Forelimb muscle (tissue), 1 donor: ENCODE measurements at regions not wholly inside any gene's neighbourhood (a gene's known extent, or its start where the extent isn't known, plus 50 kb on each side); places are given as distances from the start of the nearest gene placed in this dataset.

Experiments
- DNase-seq: peaks from one replicate; pipeline ENCODE4 v3.0.0-alpha.2; 2013; ENCODE audit warnings: low read depth

DNA sequence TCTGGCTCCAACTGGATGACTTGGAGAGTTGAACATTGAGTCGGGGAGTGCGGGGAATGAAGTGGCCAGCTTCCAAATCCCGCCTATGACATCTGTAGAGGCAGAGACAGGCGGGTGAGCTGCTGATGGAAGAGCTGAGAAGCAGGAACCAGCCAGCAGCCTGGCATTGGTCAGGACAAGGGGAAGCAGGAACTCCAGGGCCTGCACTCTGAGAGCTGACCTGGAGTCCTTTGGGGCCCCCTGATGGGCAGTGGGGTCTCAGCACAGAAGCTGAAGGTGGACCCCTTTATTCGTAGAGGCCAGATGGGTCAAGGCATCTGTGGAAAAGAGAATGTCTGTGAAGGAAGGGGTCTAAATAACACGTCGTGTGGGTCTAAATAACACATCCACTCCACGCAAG, 57.0 kb downstream of the SEC61G start:
- no peak for DNase-seq

DNA sequence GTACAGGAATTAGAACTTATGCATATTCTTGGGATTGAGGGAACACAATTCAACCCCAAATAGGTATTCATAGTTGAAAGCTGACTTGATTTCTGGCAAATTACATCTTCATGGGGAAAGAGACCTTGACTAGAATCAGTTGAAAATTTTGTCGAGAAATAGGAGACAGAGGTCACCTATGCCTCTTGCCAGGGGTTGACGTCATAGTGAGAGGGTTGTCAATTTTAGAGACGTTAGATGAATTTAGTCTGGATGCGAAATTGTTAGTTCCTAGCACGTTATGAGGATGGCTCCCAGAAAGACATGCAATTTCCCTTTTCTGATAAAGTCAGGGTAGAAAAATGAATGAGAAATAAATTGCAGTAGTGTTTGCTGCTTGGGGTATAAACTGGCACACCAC, 59.3 kb downstream of the SEC61G start:
- no peak for DNase-seq

DNA sequence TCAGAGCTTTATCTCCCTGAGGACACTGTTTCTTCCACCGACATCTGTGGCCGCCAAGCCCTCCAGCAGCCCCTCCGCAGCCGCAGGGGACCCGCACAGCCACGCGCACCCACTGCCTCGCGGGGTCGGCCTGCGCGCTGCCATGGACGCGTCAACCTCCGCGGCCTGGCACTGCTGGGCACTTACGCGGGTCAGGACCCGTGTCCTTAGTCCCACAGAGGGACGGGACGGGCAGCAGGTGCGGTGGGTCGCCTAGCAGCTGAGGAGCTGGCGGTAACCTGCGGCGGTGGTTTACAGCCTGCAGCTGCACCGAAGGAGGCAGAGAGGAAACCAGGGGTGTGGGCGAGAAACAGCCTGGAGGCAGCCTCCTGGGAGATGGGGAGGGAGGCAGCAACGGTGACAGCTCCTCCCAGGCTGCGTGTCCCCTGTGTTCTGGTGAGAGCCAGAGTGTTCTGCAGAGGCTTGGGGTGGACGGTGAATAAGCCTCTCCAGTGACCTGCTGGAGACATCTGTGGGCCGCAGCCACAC, 61.3 kb downstream of the SEC61G start:
- DNase-seq: no peak

DNA sequence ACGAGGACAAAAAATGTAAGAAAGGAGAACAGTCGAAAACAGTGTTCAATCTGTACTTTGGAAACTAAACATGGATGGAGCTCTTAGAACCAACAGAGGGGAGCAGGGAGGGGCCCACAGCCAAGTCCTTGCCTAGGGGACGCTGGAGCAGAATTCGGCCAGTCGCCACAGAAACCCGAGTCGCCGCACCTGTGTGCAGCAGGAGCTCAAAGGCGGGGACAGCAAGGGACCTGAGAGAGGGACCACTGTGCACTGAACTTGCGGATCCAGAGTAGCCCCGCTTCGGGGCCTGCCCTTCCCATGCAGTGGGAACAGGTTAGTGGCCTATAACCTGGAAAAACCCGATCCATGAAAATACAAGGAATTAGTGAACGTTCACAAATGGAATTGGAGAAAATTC, 68.1 kb downstream of the SEC61G start:
- no peak for DNase-seq

DNA sequence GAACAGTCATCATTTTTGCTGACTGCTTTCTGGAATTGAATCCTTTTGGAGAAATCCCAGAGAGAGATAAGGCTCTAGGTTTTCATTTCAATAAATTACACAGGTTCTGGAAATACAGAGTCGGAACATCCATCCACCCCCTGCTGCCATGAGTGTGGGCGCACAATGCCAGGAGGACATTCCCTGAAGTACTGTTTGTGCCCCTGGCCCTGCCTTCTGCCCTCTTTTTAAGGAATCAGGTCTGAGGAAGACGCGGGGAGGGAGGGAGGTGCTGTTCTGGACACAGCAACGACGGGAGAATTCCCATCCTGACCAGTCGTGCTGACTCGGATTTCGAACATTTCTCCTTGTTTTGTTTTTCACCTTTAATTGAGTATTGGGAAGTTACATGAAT, 69.0 kb downstream of the SEC61G start:
- DNase-seq: no peak

DNA sequence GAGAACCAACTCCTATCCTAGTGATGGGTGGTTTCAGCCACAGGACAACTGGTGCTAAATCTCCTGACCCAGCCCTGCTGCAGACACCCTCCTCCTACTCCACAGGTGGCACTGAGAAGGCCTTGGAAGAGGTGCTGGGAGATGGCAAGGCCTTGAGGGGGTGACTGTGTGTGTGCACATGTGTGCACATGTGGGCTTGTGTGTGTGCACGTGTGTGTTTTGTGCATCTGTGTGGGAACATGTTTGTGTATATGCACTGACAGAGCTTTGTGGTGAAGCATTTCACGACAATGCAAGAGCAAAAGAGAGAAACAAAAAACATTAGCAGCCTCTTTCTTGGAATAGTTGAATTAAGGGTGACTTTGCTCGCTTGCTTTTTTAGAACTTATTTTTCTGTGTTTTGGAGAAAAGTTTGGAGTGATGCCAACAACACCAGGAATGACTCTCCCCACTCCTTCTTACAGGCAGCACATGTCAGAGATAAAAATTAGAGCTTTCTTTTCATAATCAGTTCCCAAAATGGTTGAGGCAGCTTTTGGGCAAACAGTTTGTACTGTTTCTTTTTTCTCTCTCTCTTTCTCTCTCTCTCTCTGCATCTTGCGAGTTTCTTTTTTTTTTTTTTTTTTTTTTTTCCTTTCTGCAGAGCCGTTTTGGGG, 69.5 kb downstream of the SEC61G start:
- no peak for DNase-seq

DNA sequence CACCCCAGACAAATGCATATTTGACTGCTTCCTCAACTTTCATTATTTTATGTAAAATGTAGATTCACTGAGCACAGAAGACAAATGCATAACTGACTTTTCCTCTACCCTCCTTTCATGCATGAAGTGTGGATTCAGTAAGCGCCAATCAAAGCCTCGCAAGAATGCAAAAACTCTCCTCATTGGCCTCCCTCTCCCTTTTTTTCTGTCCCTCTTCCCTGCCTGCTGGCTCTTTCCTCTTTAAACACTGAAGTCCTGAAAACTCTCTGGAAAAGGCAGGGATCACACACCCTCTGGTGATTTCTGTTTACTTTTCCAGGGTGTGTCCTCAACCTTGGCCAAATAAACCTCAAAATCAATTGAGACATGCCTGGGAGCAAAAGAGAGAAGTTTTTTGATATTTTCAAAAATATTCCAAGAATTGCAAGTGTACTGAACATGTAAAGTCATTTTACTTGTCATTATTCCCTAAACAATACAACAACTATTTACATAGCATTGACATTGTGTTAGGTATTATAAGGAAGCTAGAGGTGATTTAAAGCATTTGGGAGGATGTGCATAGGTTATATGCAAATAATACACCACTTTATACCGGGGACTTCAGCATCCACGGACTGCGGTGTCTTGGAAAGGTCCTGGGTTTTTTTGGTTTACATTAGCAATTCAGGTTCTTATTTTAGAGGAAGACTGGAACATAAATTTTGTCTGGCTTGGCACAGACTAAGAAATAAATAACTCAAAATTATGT, 71.4 kb downstream of the SEC61G start:
- no peak for DNase-seq

DNA sequence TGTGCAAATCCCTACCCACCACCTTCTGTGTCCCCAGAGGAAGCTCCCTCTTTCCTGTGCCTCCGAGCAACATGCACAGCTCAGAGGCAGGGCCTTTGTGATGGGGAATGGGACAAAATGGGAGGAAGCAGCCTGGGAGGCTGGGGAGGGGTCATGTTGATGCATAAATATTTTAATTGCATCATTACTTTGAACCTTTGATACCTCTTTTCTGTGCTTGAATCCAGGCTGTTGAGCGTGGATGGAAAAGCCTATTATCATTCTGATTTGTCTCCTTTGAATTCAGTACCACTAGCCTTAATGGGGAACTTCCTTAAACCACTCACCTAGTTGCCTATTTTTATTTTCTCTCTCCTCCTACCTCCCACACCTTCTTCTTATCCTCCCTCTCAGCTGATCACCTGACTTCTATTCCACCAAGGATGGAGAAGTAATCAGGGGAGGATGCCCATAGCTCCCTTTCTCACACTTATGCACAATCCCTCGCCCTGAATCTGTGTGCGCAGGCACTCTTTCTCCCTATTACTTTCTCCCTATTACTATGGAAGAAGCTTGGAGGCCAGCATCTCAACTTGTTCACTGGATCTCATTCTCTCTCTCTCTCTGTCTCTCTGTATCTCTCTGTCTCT, 78.5 kb downstream of the SEC61G start:
- DNase-seq: no peak

DNA sequence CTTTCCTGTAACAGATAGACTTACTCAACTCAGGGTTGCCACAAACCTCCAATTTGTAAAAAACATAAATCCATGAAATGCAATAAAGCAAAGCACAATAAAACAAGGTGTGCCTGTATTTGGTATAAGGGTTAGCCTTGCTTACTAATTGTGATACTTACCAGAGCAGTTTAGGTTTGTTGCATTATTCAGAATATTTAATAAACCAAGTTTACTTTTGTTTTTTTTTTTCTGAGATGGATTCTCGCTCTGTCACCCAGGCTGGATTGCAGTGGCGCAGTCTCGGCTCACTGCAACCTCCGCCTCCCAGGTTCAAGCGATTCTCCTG, 79.6 kb downstream of the SEC61G start:
- DNase-seq: no peak

DNA sequence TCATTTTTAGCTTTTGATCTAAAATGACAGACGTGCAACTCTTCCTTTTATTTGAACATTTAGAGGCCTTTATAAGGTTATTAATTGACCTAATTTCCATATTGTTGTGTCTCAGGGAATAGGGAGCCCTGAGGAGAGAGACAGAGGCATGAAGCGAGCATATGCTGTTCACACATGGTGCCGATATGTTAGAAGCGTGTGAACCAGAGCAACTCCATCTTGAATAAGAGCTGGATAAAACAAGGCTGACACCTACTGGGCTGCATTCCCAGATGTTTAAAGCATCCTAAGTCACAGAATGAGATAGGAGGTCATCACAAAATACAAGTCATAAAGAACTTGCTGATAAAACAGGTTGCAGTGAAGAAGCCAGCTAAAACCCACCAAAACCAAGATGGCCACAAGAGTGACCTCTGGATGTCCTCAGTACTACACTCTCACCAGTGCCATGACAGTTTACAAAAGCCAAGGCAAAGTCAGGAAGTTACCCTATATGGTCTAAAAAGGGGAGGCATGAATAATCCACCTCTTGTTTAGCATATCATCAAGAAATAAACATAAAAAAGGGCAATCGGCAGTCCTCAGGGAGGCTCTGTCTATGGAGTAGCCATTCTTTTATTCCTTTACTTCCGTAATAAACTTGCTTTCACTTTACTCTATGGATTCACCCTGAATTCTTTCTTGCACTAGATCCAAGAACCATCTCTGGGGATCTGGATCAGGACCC, 80.1 kb downstream of the SEC61G start:
- DNase-seq: no peak

DNA sequence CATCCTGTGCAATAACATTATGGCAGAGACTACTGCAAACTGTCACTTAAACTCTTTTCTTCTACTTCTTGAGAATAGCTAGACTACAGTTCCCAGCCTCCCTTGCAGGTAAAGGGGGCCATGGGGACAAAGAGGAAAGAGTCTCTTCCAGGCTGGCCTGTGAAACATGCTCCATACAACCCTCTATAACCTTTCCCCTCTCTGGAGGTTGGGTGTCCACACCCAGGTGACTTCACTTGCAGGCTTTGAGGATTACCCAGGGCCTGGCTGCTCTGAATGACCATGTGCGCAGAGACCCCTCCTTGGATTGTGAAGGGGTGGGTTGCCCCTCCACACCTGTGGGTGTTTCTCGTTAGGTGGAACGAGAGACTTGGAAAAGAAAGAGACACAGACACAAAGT, 84.1 kb downstream of the SEC61G start:
- no peak for DNase-seq

DNA sequence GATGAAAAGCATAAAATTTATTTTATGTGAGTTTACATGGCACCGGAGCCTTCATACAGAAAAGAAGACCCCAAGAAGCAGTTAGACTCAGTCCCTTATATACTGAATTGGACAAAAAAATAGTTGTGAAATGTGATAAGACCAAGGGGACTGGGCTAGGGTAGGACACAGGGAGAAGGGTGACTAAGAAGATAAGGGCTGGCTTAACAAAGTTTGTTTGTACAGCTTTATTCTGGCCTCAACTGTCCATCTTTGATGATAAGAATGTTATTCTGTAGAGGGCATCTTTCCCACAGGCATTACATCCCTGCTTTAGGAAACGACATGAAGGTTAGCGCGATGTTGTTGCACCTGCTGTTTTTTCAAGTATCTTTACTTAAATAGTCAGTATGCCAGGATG, 86.5 kb downstream of the SEC61G start:
- no peak for DNase-seq

DNA sequence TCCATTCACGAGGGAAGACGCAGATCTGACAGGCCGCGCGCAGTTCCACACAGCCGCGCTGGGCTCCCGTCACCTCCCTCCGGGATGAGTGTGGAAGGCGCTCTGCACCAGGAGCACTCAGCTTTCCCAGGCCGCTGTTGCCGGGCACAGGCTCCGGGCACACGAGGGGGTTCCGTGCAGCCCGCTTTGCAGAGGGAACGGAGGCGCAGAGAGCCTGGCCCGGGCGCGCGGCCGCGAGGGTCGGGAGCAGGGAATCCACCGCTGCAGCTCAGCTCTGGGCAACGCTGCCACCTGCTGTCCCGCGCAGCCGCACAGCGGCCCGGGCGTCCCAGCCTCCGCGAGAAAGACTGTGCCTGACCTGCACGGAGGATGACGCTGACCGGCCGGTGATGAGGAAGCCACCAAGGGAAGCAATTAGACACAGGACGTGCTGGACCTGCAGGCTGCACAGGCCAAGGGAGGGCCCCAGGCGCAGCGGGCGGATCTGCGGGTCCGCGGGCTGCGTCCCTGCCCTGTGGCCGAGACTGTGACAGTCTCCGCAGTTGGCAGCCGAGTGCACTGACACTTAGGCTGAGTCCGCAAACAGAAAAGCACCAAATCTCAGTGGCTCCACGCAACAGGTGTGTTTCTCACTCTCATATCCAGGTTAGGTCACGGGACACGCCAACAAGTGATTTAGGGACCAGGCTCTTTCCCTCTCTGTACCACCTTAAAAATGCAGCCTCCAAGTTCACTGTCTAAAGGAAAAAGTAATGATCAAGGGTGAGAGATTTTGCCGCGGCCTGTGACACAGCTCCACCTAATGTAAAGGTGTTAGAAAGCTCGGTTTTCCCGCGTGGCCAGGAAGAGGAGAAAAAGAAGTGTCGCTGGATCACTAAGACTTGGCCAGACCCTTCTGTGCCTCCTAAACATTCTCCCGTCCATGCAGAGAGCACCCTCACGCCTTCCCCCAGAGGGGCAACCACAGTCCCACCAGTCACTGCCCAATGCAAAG, 94.5 kb downstream of the SEC61G start:
- peak; percentile 5 for DNase-seq

DNA sequence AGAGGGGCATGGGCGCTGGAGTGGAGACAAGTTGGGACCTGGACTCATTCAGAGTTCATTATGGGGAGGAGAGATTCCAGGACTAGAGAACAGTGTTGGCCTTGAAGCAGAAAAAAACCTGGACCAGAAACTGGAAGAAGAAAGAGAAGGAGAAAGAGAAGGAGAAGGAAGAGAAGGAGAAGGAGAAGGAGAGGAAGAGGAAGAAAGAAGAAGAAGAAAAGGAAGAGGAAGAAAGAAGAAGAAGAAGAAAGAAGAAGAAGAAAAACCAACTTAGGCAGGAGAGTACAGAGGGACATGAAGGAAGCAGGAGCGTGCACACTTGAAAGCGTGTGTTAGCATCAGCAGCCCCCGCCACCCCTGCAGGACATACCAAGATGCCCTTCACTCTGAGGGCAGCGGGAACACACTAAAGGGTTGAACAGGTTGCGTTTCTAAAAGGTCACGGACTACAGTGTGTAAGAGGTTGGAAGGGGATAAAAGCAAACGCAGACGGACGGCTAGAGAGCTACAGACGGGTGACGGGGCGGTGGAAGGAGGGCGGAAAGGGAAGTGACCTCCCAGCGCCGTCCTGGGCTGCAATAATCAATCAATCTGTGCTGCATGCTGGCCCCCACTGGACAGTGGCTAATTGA, 95.3 kb downstream of the SEC61G start:
- DNase-seq: no peak

DNA sequence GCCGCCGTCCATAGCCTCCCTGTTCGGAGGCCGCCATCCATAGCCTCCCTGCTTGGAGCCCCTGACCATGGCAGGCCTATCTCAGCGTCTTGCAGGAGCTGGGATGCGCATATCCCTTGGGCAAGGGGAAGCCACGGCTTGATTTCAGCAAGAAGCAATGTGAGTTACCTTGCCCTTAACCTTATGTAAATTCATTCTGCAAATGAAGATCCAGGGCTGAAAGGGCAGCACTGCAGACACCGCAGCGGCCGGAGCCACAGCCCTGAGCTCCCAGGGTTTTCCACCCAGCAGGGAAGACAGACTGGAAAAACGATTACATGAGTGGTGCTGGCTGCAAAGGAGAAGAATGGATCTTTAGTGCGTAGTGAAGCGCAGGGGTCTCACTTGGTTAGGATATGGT, 95.8 kb downstream of the SEC61G start:
- DNase-seq: no peak

DNA sequence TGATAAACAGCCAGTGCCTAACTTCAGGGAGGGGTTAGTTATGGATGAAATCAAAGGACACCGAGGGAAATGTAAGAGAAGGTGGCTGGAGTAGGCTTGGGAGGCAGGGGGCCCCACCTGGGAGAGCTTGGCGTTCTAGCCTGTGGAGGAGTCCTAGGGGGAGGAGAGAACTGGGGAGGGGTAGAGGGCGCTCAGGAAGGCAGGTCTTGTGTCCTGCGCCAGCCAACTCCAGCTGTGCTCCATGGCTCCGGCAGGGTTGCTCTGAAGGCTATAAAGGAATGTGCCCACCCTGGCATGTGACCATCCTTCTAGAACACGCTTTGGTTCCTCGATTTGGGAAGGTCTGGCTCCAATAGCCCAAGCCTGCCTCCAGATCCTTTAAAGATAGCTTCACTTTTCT, 96.3 kb downstream of the SEC61G start:
- DNase-seq: no peak

DNA sequence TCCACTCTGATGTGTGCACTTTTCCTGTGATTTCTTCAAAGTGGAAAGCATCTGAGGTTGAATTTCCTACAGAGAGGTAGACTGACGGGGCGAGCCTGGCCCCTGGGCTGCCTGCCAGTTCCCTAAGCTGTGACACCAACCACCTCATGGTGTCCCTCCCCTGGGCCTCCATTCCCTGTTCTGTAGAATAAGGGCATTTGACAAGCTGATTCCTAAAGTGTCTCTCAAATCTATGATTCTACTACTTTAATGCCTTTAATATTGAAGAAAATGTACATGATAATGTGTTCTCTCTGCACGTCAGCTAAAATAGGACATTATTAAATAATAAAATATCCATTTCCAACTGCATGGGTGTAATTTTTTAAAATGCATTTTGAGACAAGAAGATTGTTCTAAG, 105.1 kb downstream of the SEC61G start:
- no peak for DNase-seq

DNA sequence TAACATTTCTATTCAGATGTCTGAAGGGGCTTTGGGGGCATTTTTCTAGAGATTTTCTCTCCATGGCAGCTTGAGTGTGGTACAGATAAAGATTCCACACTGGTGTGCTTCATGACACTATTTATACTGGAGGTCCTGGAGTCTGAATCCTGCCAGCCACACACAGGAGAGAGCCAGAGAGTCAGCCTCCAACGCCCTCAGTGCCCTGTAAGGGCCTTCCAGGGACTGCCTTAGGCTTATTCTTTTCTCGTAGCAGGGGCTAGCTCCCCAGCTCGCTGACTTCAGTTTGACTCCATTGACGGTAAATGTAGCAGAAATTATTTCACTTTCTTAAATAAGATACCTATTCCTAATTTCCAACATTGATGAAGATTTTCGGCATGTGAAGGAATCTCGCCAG, 100.9 kb downstream of the VSTM2A start:
- DNase-seq: no peak

DNA sequence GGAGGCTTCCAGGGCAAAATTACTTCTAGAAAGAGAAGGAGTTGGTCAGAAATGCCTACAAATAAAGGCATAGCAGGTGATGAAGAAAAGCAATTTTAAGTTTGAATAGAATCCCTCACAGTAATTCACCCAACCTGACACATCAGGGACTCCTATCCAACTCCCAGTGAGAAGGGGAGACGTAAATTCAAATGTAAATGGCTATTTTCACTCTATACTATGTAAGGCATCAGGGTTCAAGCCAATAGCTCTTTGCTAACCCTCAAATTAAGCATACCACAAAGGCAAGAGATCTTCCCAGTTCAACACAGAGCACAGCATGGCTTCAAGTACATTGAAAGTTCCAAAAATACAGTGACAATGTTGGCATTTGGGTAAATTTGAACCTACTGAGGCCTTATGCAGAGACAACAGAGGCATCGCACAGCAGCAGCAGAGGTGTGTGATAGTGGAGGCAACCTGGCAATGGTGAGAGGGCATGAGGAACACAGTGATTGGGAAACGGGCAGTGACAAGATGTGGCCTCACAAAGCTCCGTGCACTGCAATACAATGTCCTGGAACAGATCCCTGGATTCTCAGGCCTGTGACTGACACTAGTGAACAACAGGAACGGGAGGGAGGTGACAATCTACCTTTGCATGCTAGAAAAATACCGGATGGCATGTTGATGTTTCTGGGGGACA, 95.7 kb downstream of the VSTM2A start:
- DNase-seq: no peak

DNA sequence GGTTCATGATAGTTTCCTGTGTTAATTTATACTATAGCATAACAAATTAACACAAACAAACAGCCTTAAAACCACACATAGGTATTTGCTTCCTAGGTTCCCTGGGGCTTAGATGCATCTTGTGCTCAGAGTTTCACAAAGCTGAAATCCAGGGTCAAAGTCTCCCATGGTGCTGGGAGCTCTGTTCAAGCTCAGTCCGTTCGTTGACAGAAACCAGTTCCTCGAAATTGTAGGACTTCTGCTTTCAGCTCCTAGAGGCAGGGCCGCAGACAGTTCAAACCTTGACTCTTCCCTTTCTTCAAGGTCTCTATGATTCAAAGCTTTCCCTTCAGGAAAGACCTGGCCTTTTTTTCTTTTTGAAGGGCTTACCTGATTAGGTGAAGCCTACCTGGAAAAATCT, 90.5 kb downstream of the VSTM2A start:
- DNase-seq: no peak
